ENCODE measurements at regions not wholly inside any gene's neighbourhood (a gene's known extent, or its start where the extent isn't known, plus 50 kb on each side); places are given as distances from the start of the nearest gene placed in this dataset.

DNA sequence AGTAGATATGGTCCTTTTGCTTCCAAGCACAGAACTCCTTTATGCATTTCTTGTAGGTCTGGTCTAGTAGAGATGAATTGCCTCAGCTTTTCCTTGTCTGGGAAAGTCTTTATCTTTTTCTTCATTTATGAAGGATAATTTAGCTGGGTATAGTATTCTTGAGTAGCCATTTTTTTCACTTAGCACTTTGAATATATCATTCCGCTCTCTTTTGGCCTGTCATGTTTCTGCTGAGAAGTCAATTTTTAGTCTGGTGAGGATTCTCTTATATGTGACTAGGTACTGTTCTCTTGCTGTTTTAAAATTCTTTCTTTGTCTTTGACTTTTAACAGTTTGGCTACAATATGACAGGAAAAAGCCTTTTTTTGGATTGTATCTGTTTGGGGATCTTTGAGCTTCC lies 68.6 kb upstream of the IMMP2L start:
- no peak for TF ChIP-seq Cebpa-rat (IDR thresholded peaks at IDR 0.05)
- peaks cover 33 to 49% (median 40%) of the 10 kb centered on the region in 11 experiments for H3K9me3 ChIP-seq (replicated peaks in 1 of 11)
- H3K4me3 ChIP-seq, result no peak overlapping the region
- H3K4me2 ChIP-seq, result no peak overlapping the region
- no peak overlapping the region for H3K9ac ChIP-seq
- H3K27me3 ChIP-seq, result no peaks in the 10 kb centered on the region
- H4K20me1 ChIP-seq, result no peaks in the 10 kb centered on the region
- H3K4me1 ChIP-seq, result peaks cover 0 to 9% (median 5%) of the 10 kb centered on the region in 10 experiments; a peak in 8 of 20 replicates
- no peaks in the 10 kb centered on the region for H3K36me3 ChIP-seq
- no peak overlapping the region for H3K27ac ChIP-seq

DNA sequence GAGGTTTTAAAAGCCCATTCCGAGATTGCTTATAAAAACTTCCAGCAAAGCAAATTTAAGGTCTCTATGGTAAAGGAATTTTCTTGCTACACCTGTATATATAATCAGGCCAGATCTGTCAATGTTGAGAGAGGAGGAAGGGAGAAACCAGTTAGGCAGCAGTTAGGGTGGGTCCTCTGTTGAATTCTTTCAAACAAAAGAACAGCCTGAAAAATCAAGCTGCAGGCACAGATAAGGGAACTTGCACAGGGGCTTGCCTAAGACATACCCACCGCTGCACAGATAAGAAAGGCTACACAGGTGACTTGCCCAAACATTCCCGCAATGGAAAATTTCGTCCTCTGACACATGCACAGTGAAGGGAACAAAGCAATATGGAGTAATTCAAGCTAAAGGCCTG lies 59.8 kb upstream of the IMMP2L start:
- H3K27me3 ChIP-seq, result no peaks in the 10 kb centered on the region
- TF ChIP-seq Cebpa-rat (IDR thresholded peaks at IDR 0.05), result no peak
- H3K4me1 ChIP-seq, result peaks cover 0 to 15% (median 12%) of the 10 kb centered on the region in 10 experiments; a peak in 12 of 20 replicates
- no peak overlapping the region for H3K27ac ChIP-seq
- H3K9me3 ChIP-seq (replicated peaks in 1 of 11), result peaks cover 0 to 9% (median 3%) of the 10 kb centered on the region in 11 experiments; a peak in 7 of 22 replicates
- no peaks in the 10 kb centered on the region for H4K20me1 ChIP-seq
- H3K36me3 ChIP-seq, result no peaks in the 10 kb centered on the region
- no peak overlapping the region for H3K4me2 ChIP-seq
- no peak overlapping the region for H3K9ac ChIP-seq
- no peak overlapping the region for H3K4me3 ChIP-seq
